HepG2 (cell line): ENCODE measurements at regions not wholly inside any gene's neighbourhood (a gene's known extent, or its start where the extent isn't known, plus 50 kb on each side); places are given as distances from the start of the nearest gene placed in this dataset.

ENCODE experiments used
- CTCF ChIP-seq: sonication (generic); formaldehyde crosslinking; IDR thresholded peaks from 2 replicates; pipeline ENCODE4 v1.5.0; 2020; ENCODE audit warnings: mild to moderate bottlenecking, missing genetic modification reagents, moderate library complexity
- RFX5 ChIP-seq: IDR thresholded peaks from 2 replicates; pipeline ENCODE4 v1.6.1; 2011; ENCODE audit warnings: low read depth, low read length, improper control_type of control experiment
- STAG1 ChIP-seq: sonication (generic); formaldehyde crosslinking; IDR thresholded peaks from 2 replicates; pipeline ENCODE4 v1.4.0; 2020; ENCODE audit warnings: missing genetic modification reagents
- ZBTB26 ChIP-seq: IDR thresholded peaks from 2 replicates; pipeline ENCODE4 v1.6.1; 2016; ENCODE audit warnings: missing compliant biosample characterization, missing genetic modification reagents, borderline replicate concordance
- ZBTB4 ChIP-seq: sonication (generic); formaldehyde crosslinking; IDR thresholded peaks from 2 replicates; pipeline ENCODE4 v1.4.0; 2020; ENCODE audit warnings: missing genetic modification reagents, mild to moderate bottlenecking, borderline replicate concordance
- ZNF740 ChIP-seq: sonication (generic); formaldehyde crosslinking; IDR thresholded peaks from 2 replicates; pipeline ENCODE4 v1.4.0; 2020; ENCODE audit warnings: missing genetic modification reagents

- TF ChIP-seq ZNF740 (CRISPR knock-in tag) = no peak
- no peak for TF ChIP-seq RFX5
- no peak for TF ChIP-seq STAG1
- no peak for TF ChIP-seq CTCF (CRISPR knock-in tag)
- TF ChIP-seq ZBTB26 (CRISPR knock-in tag) = no peak
- TF ChIP-seq ZBTB4 = no peak
Measured at GRCh38 chr4:79820427-79820826, 252.6 kb downstream of the ANTXR2 start.
